Epidermal melanocyte (primary cell): ENCODE measurements at regions not wholly inside any gene's neighbourhood (a gene's known extent, or its start where the extent isn't known, plus 50 kb on each side); places are given as distances from the start of the nearest gene placed in this dataset.

ENCODE experiments used
- DNase-seq: peaks from one replicate; pipeline ENCODE4 v3.0.0; 2011; ENCODE audit warnings: low spot score; ENCODE audit not compliant: insufficient read length

GRCh38 chr12:132426349-132427173 lies 63.4 kb upstream of the FBRSL1 start:
- DNase-seq: no peak

- no peak for DNase-seq
Measured at GRCh38 chr12:132424811-132425210, 65.1 kb upstream of the FBRSL1 start.

GRCh38 chr12:132423820-132424645 lies 65.9 kb upstream of the FBRSL1 start:
- DNase-seq: no peak

GRCh38 chr12:132423251-132423819 lies 66.6 kb upstream of the FBRSL1 start:
- DNase-seq: no peak

- no peak for DNase-seq
Measured at GRCh38 chr12:132422381-132423043, 67.4 kb upstream of the FBRSL1 start.

GRCh38 chr12:132422040-132422380 lies 67.9 kb upstream of the FBRSL1 start:
- no peak for DNase-seq

GRCh38 chr12:132419631-132420246 lies 70.2 kb upstream of the FBRSL1 start:
- DNase-seq: no peak

GRCh38 chr12:132418393-132418925 lies 71.5 kb upstream of the FBRSL1 start:
- no peak for DNase-seq

GRCh38 chr12:132417741-132418140 lies 72.2 kb upstream of the FBRSL1 start:
- DNase-seq: no peak

- DNase-seq: no peak
Measured at GRCh38 chr12:132416827-132417226, 73.1 kb upstream of the FBRSL1 start.

- no peak for DNase-seq
Measured at GRCh38 chr12:132416121-132416673, 73.8 kb upstream of the FBRSL1 start.

GRCh38 chr12:132415327-132416120 lies 74.4 kb upstream of the FBRSL1 start:
- DNase-seq: no peak

- DNase-seq: peak; percentile 94
Measured at GRCh38 chr12:132414634-132415326, 75.2 kb upstream of the FBRSL1 start.

GRCh38 chr12:132413931-132414588 lies 75.9 kb upstream of the FBRSL1 start:
- no peak for DNase-seq

GRCh38 chr12:132411457-132411856 lies 78.5 kb upstream of the FBRSL1 start:
- DNase-seq: no peak

- no peak for DNase-seq
Measured at GRCh38 chr12:132410849-132411248, 79.1 kb upstream of the FBRSL1 start.

- DNase-seq: no peak
Measured at GRCh38 chr12:132410296-132410625, 79.7 kb upstream of the FBRSL1 start.

GRCh38 chr12:132409495-132410295 lies 80.3 kb upstream of the FBRSL1 start:
- no peak for DNase-seq
